ENCODE measurements at regions not wholly inside any gene's neighbourhood (a gene's known extent, or its start where the extent isn't known, plus 50 kb on each side); places are given as distances from the start of the nearest gene placed in this dataset.
"Not testable (repeated sequence)": the region's sequence is repeated elsewhere in the genome, so short reads cannot be mapped to it uniquely, and the experiment has no call there.

- no peak for DNase-seq (ENCODE audit: low read depth)
Measured at GRCh38 chr4:53716471-53717063, 125.3 kb upstream of the LNX1 start.

DNA sequence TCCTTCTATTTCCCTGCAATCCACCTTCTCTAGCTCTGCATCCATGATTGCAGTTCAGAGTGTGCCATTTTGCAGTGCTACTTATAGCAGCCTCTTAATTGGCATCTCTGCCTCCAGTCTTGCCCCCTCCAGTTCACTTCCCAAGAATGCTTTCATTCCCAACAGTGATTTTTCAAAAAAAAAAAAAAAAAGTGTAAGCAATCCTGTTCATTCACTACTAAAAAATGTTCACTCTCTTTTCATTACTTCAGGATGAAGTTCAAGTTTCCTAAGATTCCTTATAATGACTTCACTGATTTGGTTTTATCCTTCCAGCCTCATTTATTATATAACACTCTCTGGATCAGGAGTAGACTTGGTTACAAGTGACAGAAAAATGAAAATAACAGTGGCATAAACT is 124.7 kb upstream of the LNX1 start:
- no peak for DNase-seq (ENCODE audit: low read depth)

DNA sequence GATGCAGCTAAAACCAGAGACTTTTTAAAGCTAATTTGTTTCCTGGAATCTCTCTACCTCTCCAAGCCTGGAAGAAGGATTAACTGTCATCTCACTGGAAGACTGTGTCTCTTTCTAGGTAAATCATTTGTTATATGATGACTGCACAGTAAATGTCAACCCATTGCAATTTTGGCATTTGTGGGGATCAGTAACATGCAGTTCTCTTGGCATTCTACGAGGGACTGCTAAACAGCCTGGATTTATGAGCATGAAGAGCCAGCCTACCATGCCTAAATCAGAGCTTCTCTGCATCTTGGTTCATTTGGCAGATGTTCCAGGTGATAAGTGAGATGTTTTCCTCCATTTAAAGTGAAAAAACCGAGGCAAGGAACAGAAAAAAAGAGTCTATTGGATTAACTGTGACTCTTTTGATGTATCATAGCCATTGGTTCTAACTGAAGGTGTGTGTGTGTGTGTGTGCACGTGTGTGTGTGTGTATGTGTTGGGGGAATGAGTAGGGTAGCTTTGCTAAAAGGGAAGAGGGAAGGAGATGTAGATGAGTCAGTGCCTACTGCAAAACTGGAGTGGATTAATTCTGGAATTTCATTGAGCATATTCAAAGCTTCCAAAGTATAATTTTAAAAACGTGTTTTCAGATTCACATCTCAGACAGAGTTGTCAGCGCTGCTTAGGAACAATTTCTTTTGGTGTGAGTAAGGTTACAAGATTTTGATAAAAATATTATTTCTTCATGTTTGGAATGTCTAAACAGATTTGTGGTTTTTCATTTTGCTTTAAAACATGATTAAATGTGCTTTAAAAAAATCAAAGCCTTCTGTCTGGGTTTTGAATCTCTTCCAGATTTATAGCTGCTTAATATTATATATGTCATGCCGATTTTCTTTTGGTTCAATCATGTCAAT is 123.2 kb upstream of the LNX1 start:
- peak; percentile 58 for DNase-seq (ENCODE audit: low read depth)

- DNase-seq (ENCODE audit: low read depth): no peak
Measured at GRCh38 chr4:53713767-53714166, 122.5 kb upstream of the LNX1 start.

- DNase-seq (ENCODE audit: low read depth): no peak
Measured at GRCh38 chr4:53713296-53713695, 122.0 kb upstream of the LNX1 start.

DNA sequence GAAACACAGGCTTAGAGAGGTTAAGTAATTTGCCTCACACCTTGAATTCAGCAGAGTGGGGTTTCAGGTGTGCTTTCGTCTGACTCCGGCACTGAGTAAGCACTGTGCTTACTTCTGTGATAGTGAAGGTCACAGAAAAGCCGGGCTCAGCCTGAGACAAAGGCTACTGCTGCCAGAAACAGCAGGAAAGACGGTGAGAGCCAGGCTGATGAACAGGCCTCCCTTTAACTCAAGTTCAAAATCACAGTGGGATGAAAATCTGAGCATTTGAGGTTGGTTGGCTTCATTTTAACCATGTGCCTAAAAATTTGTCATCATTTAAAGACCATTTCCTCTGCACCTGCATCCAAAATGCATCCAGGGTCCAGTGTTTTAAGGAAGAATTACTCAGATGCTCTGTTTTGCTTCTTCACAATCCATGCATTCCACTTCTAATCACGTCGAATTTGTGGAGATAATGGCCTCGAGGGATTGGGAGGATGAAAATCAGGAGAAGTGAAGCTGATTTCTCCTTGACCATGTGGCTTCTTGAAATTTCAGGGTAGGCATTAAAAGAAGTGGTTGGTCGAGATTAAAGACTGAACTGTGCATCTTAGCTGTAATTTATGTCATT is 121.2 kb upstream of the LNX1 start:
- DNase-seq (ENCODE audit: low read depth): no peak

DNA sequence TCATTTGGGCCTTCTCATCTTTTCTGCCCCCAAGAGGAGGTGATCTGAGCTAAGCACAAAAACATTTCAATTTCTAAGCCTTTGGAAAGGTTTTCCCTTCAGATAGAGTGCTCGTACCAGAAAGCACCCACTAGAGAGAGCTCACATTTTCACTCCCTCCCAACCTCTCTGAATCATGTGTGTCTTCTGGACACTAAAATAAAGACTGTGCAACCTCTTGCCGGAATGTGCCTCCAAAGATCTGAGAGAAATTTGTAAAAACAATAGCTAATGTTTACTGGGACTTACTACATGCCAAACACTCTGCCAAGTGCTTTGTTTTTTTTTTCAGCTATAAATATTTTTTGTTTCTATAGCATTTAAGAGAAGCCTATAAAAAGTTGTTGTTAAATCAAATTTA is 120.6 kb upstream of the LNX1 start:
- DNase-seq (ENCODE audit: low read depth): no peak

- no peak for DNase-seq (ENCODE audit: low read depth)
Measured at GRCh38 chr4:53709693-53710092, 118.4 kb upstream of the LNX1 start.

DNA sequence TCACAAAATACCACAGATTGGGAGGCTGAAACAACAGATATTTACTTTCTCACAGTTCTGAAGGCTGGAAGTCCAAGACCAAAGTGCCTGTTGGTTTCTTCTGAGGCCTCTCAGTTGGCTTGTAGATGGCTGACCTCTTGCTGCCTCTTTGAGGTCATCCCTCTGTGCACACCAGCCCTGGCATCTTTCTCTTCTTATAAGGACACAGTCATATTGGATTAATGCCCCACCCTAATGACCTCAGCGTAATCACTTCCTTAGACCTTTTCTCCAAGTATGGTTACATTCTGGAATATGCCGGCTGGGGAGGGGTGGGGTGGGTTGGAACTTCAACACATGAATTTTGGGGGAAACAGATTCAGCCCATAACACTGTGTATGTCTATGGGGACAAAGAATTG is 116.2 kb upstream of the LNX1 start:
- DNase-seq (ENCODE audit: low read depth): no peak

DNA sequence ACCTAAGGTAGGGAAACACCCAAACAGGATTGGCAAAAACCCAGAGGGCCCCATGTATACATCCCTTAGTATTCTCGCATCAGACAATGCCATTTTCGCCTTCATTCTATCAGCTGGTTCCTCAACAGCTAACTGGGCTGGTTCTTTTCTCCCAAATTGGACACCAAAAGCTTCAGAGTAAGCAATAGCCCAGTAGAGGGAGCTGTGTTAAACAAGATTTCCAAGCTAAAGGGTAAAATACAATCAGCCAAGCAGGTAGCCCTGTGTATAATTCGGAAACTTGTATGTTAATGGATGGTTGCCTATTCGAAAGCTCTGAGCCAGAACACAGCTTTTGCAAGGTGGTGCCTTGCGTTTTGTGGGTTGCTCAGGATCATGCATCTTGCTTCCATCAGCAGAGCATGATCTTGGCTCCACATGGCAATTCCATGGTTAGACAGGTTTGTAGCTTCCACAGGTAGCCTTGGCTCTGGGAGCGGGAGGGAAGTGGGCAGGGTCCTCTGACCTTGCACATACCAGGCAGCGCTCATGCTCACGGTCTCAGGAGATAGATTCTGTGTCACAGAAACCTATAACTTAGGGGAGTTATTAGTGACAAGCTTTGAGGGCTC is 115.2 kb upstream of the LNX1 start:
- DNase-seq (ENCODE audit: low read depth): peak; percentile 68

DNA sequence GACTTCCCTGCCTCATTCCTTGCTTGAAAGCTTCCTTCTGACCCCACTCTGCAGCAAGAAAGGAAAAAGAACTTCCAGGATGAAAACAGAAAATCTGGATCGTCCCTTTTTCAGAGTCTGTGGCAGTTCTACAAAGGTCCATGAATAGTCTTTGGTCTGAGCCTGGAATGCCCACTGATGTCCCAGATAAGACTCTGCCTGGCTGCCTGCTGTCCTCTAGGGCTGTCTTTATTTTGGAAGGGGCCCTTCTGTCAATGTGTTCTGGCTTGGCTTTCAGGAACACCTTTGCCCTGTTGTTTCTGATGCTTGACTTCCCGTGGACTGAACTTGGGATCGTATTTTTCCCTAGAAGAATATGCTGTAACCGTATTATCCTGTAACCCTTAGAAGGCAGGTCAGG is 114.7 kb upstream of the LNX1 start:
- DNase-seq (ENCODE audit: low read depth): no peak

GRCh38 chr4:53705151-53705764 is 114.0 kb upstream of the LNX1 start:
- no peak for DNase-seq (ENCODE audit: low read depth)

GRCh38 chr4:53704329-53704728 is 113.0 kb upstream of the LNX1 start:
- DNase-seq (ENCODE audit: low read depth): no peak

DNA sequence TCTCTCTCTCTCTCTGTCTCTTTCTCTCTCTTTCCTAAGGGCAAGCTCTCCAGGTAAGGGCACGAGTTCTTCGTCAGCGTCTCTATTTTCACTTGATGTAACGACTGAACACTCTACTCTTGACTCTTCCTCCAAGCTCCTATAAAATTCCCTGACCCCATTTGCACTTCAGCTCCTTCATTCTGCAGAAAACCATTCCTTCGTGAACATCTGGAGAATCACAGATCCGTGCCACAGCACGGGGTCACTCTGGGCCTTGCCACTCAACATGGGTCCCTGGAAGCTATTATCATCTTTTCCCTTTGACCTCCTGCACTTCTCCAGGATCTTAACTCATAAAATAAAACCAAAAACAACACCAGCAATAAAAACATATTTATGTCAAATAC is 112.0 kb upstream of the LNX1 start:
- no peak for DNase-seq (ENCODE audit: low read depth)

DNA sequence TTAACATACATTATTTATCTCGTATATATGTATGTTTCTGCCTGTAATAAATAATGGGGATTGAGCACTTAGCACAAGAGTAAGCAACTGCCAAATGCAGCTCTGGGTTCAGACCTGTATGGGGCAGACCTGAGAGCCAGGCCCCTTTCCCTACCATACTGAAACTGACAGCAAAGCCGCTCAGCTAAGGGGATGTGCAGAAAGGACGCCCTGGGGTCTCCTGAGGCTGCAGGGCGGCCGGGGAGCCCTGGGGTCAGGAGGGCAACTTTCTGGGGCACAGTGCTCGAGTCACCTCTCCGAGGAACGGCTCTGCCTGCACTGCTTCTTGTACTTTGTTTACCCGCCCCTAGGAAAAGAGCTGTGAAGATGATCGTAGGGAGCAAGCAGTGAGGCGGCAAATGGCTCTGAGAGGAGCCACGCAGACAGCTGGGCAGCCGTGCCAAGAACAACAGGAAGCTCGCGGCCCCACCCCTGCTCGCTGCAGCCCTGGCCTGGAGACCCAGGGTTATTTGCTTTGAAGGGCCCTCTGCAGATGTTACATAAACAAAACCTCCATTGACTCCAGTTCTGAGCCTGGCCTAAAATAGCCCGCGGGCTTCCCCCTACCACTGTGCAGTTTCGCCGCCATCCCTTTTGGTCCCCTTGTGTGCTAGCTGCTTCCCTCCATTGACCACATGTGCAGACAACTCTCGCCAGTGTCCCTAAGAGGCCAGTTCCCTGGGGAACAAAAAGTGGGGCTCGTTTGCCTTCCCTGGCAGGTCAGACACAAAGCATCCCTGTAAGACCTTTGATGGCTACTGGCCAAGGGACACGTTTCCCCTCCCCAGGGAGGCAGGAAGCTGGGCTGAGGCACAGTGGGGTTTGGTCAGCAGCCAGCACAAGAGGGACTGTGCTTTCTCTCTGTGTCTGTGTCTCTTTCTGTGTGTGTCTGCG is 111.3 kb upstream of the LNX1 start:
- peak; percentile 98 for DNase-seq (ENCODE audit: low read depth)

DNA sequence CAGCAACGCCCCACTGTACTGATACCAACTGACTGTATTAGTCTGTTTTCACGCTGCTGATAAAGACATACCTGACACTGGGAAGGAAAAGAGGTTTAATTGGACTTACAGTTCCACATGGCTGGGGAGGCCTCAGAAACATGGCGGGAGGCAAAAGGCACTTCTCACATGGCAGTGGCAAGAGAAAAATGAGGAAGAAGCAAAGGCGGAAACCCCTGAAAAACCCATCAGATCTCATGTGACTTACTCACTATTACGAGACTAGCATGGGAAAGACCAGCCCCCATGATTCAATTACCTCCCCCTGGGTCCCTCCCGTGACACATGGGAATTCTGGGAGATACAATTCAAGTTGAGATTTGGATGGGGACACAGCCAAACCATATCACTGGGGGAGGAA is 110.0 kb upstream of the LNX1 start:
- not testable (repeated sequence) for DNase-seq (ENCODE audit: low read depth)

GRCh38 chr4:53699310-53699709 is 108.0 kb upstream of the LNX1 start:
- DNase-seq (ENCODE audit: low read depth): not testable (repeated sequence)

- DNase-seq (ENCODE audit: low read depth): no peak
Measured at GRCh38 chr4:53697016-53697685, 105.9 kb upstream of the LNX1 start.

- peak; percentile 72 for DNase-seq (ENCODE audit: low read depth)
Measured at GRCh38 chr4:53695540-53696463, 104.5 kb upstream of the LNX1 start.

Measured in RPMI7951 (cell line).